ENCODE measurements at regions not wholly inside any gene's neighbourhood (a gene's known extent, or its start where the extent isn't known, plus 50 kb on each side); places are given as distances from the start of the nearest gene placed in this dataset.

GRCh38 chr1:117753232-117753631 lies 147.4 kb downstream of the TENT5C start:
- no peak for DNase-seq
- H3K27ac ChIP-seq, result peak overlapping the region in 1 of 2 donors; percentile 46
- H3K36me3 ChIP-seq, result no peaks in the 10 kb centered on the region
- H3K9me3 ChIP-seq, result no peaks in the 10 kb centered on the region
- no peak for TF ChIP-seq CTCF (IDR thresholded peaks at IDR 0.05)
- H3K4me1 ChIP-seq, result peaks cover 0 to 26% (median 12%) of the 10 kb centered on the region in 4 donors
- intact Hi-C loops (cut with DNase I; ENCODE audit: low total_unique reads), result loop anchor here (5.0 kb wide), 2 partner anchors 144 to 241 kb away; no protein-coding TSS in a partner anchor
- no peaks in the 10 kb centered on the region for H3K27me3 ChIP-seq
- H3K4me3 ChIP-seq, result no peak overlapping the region

GRCh38 chr1:117753652-117754051 lies 147.8 kb downstream of the TENT5C start:
- H3K27me3 ChIP-seq, result no peaks in the 10 kb centered on the region
- H3K4me3 ChIP-seq, result peak overlapping the region; percentile 20 to 27
- no peaks in the 10 kb centered on the region for H3K36me3 ChIP-seq
- no peaks in the 10 kb centered on the region for H3K9me3 ChIP-seq
- no peak for DNase-seq
- peaks cover 0 to 30% (median 13%) of the 10 kb centered on the region in 4 donors for H3K4me1 ChIP-seq
- intact Hi-C loops (cut with DNase I; ENCODE audit: low total_unique reads), result loop anchor here (5.0 kb wide), 2 partner anchors 144 to 241 kb away; no protein-coding TSS in a partner anchor
- TF ChIP-seq CTCF (IDR thresholded peaks at IDR 0.05), result no peak
- peak overlapping the region in 1 of 2 donors; percentile 46 for H3K27ac ChIP-seq

GRCh38 chr1:117754061-117754969 lies 148.5 kb downstream of the TENT5C start:
- intact Hi-C loops (cut with DNase I; ENCODE audit: low total_unique reads), result loop anchor here (5.0 kb wide), 2 partner anchors 143 to 242 kb away; no protein-coding TSS in a partner anchor
- TF ChIP-seq CTCF (IDR thresholded peaks at IDR 0.05), result peak; percentile 75 to 78
- Histone ChIP-seq H3K36me3 (no peaks in the 10 kb centered on the region), H3K27ac (no peak overlapping the region), H3K9me3 (no peaks in the 10 kb centered on the region), H3K4me3 (peak overlapping the region; percentile 20 to 27), H3K27me3 (no peaks in the 10 kb centered on the region), H3K4me1 (peaks cover 0 to 34% (median 16%) of the 10 kb centered on the region in 4 donors)
- peak in 1 of 2 donors; percentile 53 for DNase-seq

- H3K36me3 ChIP-seq, result no peaks in the 10 kb centered on the region
- no peak overlapping the region for H3K4me3 ChIP-seq
- no peak for DNase-seq
- peaks cover 0 to 22% (median 14%) of the 10 kb centered on the region in 4 donors for H3K4me1 ChIP-seq
- intact Hi-C loops (cut with DNase I; ENCODE audit: low total_unique reads), result loop anchor here (2.0 to 5.0 kb wide), 2 partner anchors 160 to 223 kb away; no protein-coding TSS in a partner anchor
- no peaks in the 10 kb centered on the region for H3K9me3 ChIP-seq
- H3K27ac ChIP-seq, result no peak overlapping the region
- no peak for TF ChIP-seq CTCF (IDR thresholded peaks at IDR 0.05)
- H3K27me3 ChIP-seq, result no peaks in the 10 kb centered on the region
Observed at GRCh38 chr1:117757668-117758067, 151.8 kb downstream of the TENT5C start.

- peak; percentile 71 to 82 for DNase-seq
- Histone ChIP-seq H3K27me3 (no peaks in the 10 kb centered on the region), H3K4me1 (peaks cover 0 to 16% (median 8%) of the 10 kb centered on the region in 4 donors), H3K4me3 (peak overlapping the region; percentile 45 to 56), H3K36me3 (no peaks in the 10 kb centered on the region), H3K27ac (peak overlapping the region; percentile 32 to 54), H3K9me3 (no peaks in the 10 kb centered on the region)
- intact Hi-C loops (cut with DNase I; ENCODE audit: low total_unique reads), result loop anchor here (2.0 to 5.0 kb wide), 2 partner anchors 161 to 224 kb away; no protein-coding TSS in a partner anchor
- TF ChIP-seq CTCF (IDR thresholded peaks at IDR 0.05), result peak; percentile 82 to 85
Observed at GRCh38 chr1:117758444-117759316, 152.8 kb downstream of the TENT5C start.

Measured in tibial artery (tissue), 4 donors.